ENCODE measurements at regions not wholly inside any gene's neighbourhood (a gene's known extent, or its start where the extent isn't known, plus 50 kb on each side); places are given as distances from the start of the nearest gene placed in this dataset.

- intact Hi-C loops (cut with DNase I; ENCODE audit: low total_unique reads) = no loop called here
- DNase-seq (ENCODE audit: low spot score in 2 of 2) = no peak
- no peak for TF ChIP-seq POLR2A (IDR thresholded peaks at IDR 0.05)
- no peak for TF ChIP-seq CTCF (IDR thresholded peaks at IDR 0.05)
- H3K4me3 ChIP-seq (ENCODE audit: low read depth, poor library complexity, severe bottlenecking) = no peak overlapping the region
Observed at GRCh38 chr11:103729617-103730016, 306.8 kb upstream of the DDI1 start.

GRCh38 chr11:103730131-103730940 is 306.1 kb upstream of the DDI1 start:
- TF ChIP-seq CTCF (IDR thresholded peaks at IDR 0.05) (no peak), POLR2A (IDR thresholded peaks at IDR 0.05) (no peak)
- no peak overlapping the region for H3K4me3 ChIP-seq (ENCODE audit: low read depth, poor library complexity, severe bottlenecking)
- DNase-seq (ENCODE audit: low spot score in 2 of 2) = no peak
- intact Hi-C loops (cut with DNase I; ENCODE audit: low total_unique reads) = no loop called here
- WGBS, 2 donors = 57 to 58% methylated on average over 2 of the region's 2 CpGs

- no peak for TF ChIP-seq CTCF (IDR thresholded peaks at IDR 0.05)
- no peak for TF ChIP-seq POLR2A (IDR thresholded peaks at IDR 0.05)
- H3K4me3 ChIP-seq (ENCODE audit: low read depth, poor library complexity, severe bottlenecking) = no peak overlapping the region
- intact Hi-C loops (cut with DNase I; ENCODE audit: low total_unique reads) = no loop called here
- DNase-seq (ENCODE audit: low spot score in 2 of 2) = no peak
- 50% methylated on average over 2 of the region's 2 CpGs for WGBS, 2 donors
Observed at GRCh38 chr11:103731670-103732069, 304.8 kb upstream of the DDI1 start.

- intact Hi-C loops (cut with DNase I; ENCODE audit: low total_unique reads) = no loop called here
- TF ChIP-seq CTCF (IDR thresholded peaks at IDR 0.05) = no peak
- no peak for TF ChIP-seq POLR2A (IDR thresholded peaks at IDR 0.05)
- WGBS, 2 donors = 85 to 90% methylated on average over 1 of the region's 1 CpG
- no peak for DNase-seq (ENCODE audit: low spot score in 2 of 2)
- no peak overlapping the region for H3K4me3 ChIP-seq (ENCODE audit: low read depth, poor library complexity, severe bottlenecking)
Observed at GRCh38 chr11:103733889-103734288, 302.6 kb upstream of the DDI1 start.

GRCh38 chr11:103735497-103736032 is 300.9 kb upstream of the DDI1 start:
- intact Hi-C loops (cut with DNase I; ENCODE audit: low total_unique reads) = no loop called here
- DNase-seq (ENCODE audit: low spot score in 2 of 2) = no peak
- WGBS, 2 donors = 34 to 35% methylated on average over 4 of the region's 4 CpGs
- TF ChIP-seq POLR2A (IDR thresholded peaks at IDR 0.05) (no peak), CTCF (IDR thresholded peaks at IDR 0.05) (no peak)
- H3K4me3 ChIP-seq (ENCODE audit: low read depth, poor library complexity, severe bottlenecking) = no peak overlapping the region

Measured in lower leg skin (tissue), 4 donors.